SU-DHL-6 (cell line): ENCODE measurements at regions not wholly inside any gene's neighbourhood (a gene's known extent, or its start where the extent isn't known, plus 50 kb on each side); places are given as distances from the start of the nearest gene placed in this dataset.

Experiments used
- H2AFZ ChIP-seq: fragments of 200-600 bp; sonication (generic); 2 replicates; pipeline ENCODE4 v1.6.1; 2014; ENCODE audit warnings: low read depth, mild to moderate bottlenecking, moderate library complexity, mixed read lengths, antibody characterized with exemption, low read length; ENCODE audit not compliant: severe bottlenecking
- H3F3A ChIP-seq: fragments of 200-600 bp; shearing (Covaris generic); 2 replicates; pipeline ENCODE4 v1.6.0; 2016; ENCODE audit warnings: antibody characterized with exemption, mild to moderate bottlenecking; ENCODE audit not compliant: insufficient read depth
- H3K27ac ChIP-seq: fragments of 200-600 bp; sonication (generic); 2 replicates; pipeline ENCODE4 v1.5.1; 2016; ENCODE audit warnings: low read depth, mild to moderate bottlenecking, low read length, moderate library complexity, mixed read lengths
- H3K27me3 ChIP-seq: fragments of 200-600 bp; sonication (generic), shearing (Covaris generic); 2 replicates; pipeline ENCODE4 v1.6.0; 2014; ENCODE audit warnings: mild to moderate bottlenecking, low read length
- H3K36me3 ChIP-seq: fragments of 200-600 bp; sonication (generic); 2 replicates; pipeline ENCODE4 v1.6.1; 2014; ENCODE audit warnings: mild to moderate bottlenecking, low read length, mixed read lengths
- H3K4me2 ChIP-seq: fragments of 300-600, 200-600 bp; shearing (Covaris generic), sonication (generic); 2 replicates; pipeline ENCODE4 v1.6.0; 2014; ENCODE audit warnings: low read length, low read depth, mild to moderate bottlenecking; ENCODE audit not compliant: poor library complexity, severe bottlenecking
- H3K4me3 ChIP-seq: fragments of 200-600 bp; sonication (generic); 2 replicates; pipeline ENCODE4 v1.5.1; 2014; ENCODE audit warnings: antibody characterized with exemption, low read length, mild to moderate bottlenecking, mixed read lengths; ENCODE audit not compliant: insufficient read depth, poor library complexity, severe bottlenecking
- H3K79me2 ChIP-seq: fragments of 200-600 bp; sonication (generic); 2 replicates; pipeline ENCODE4 v1.6.1; 2014; ENCODE audit warnings: mild to moderate bottlenecking, low read length, moderate library complexity; ENCODE audit not compliant: insufficient read depth
- H3K9ac ChIP-seq: fragments of 200-600 bp; sonication (generic); 2 replicates; pipeline ENCODE4 v1.7.0; 2014; ENCODE audit warnings: mild to moderate bottlenecking, low read length
- H3K9me2 ChIP-seq: fragments of 200-600 bp; sonication (generic); replicated peaks from 2 replicates; pipeline ENCODE4 v1.6.1; 2014; ENCODE audit warnings: low read length; ENCODE audit not compliant: insufficient read depth
- H3K9me3 ChIP-seq: fragments of 200-600 bp; sonication (generic); 2 replicates; pipeline ENCODE4 v1.6.1; 2014; ENCODE audit warnings: low read length, mixed read lengths; ENCODE audit not compliant: insufficient read depth
- H4K20me1 ChIP-seq: fragments of 200-600 bp; sonication (generic); 2 replicates; pipeline ENCODE4 v1.6.1; 2014; ENCODE audit warnings: low read depth, mild to moderate bottlenecking, antibody characterized with exemption, low read length, moderate library complexity, mixed read lengths
- CTCF ChIP-seq: fragments of 200-600 bp; sonication (generic); IDR thresholded peaks from one replicate; pipeline ENCODE4 v1.5.1; 2017; ENCODE audit warnings: antibody characterized with exemption, mild to moderate bottlenecking, low read length, moderate library complexity; ENCODE audit not compliant: insufficient read depth, poor library complexity, severe bottlenecking
- EZH2phosphoT487 ChIP-seq: fragments of 200-600 bp; sonication (generic), shearing (Covaris generic); conservative IDR thresholded peaks from 2 replicates; pipeline ENCODE4 v1.6.1; 2018; ENCODE audit warnings: mild to moderate bottlenecking, antibody characterized with exemption, low read length, moderate library complexity, mixed read lengths

GRCh38 chr16:47979164-47979520 lies 176.7 kb downstream of the ABCC12 start:
- Histone ChIP-seq H3K4me2 (no peak overlapping the region), H3F3A (no peaks in the 10 kb centered on the region), H3K36me3 (no peaks in the 10 kb centered on the region), H3K4me3 (no peak overlapping the region), H3K9me3 (no peaks in the 10 kb centered on the region), H2AFZ (no peak overlapping the region), H4K20me1 (no peaks in the 10 kb centered on the region), H3K79me2 (no peaks in the 10 kb centered on the region), H3K9me2 (no peaks in the 10 kb centered on the region), H3K9ac (no peak overlapping the region), H3K27me3 (no peaks in the 10 kb centered on the region; the same call in 1 of the 2 replicates), H3K27ac (no peak overlapping the region)
- TF ChIP-seq EZH2phosphoT487 (no peak), CTCF (no peak)

GRCh38 chr16:47978491-47979163 lies 177.2 kb downstream of the ABCC12 start:
- no peaks in the 10 kb centered on the region for H3K9me3 ChIP-seq
- H4K20me1 ChIP-seq, result no peaks in the 10 kb centered on the region
- H3K27me3 ChIP-seq, result no peaks in the 10 kb centered on the region; the same call in 1 of the 2 replicates
- H3K4me2 ChIP-seq, result no peak overlapping the region
- no peak overlapping the region for H3K4me3 ChIP-seq
- no peak overlapping the region for H3K9ac ChIP-seq
- H3F3A ChIP-seq, result no peaks in the 10 kb centered on the region
- TF ChIP-seq EZH2phosphoT487, result no peak
- H3K36me3 ChIP-seq, result no peaks in the 10 kb centered on the region
- H2AFZ ChIP-seq, result no peak overlapping the region
- no peak overlapping the region for H3K27ac ChIP-seq
- H3K79me2 ChIP-seq, result no peaks in the 10 kb centered on the region
- H3K9me2 ChIP-seq, result no peaks in the 10 kb centered on the region

GRCh38 chr16:47977802-47978201 lies 178.0 kb downstream of the ABCC12 start:
- H3K9ac ChIP-seq, result no peak overlapping the region

More at GRCh38 chr16:47977802-47978201, 178.0 kb downstream of the ABCC12 start:
- Histone ChIP-seq H3K27me3 (no peaks in the 10 kb centered on the region; the same call in 1 of the 2 replicates), H3K4me3 (no peak overlapping the region), H3K9me3 (no peaks in the 10 kb centered on the region), H2AFZ (no peak overlapping the region), H4K20me1 (no peaks in the 10 kb centered on the region), H3K4me2 (no peak overlapping the region), H3K27ac (no peak overlapping the region), H3K9me2 (no peaks in the 10 kb centered on the region), H3K79me2 (no peaks in the 10 kb centered on the region), H3F3A (no peaks in the 10 kb centered on the region), H3K36me3 (no peaks in the 10 kb centered on the region)
- TF ChIP-seq CTCF (no peak), EZH2phosphoT487 (no peak)
